NCI-H345 treated with DMSO at 0.1 percent for 48 hours (cell line): ENCODE measurements at regions not wholly inside any gene's neighbourhood (a gene's known extent, or its start where the extent isn't known, plus 50 kb on each side); places are given as distances from the start of the nearest gene placed in this dataset.

ENCODE experiments used
- DNase-seq: peaks from one replicate; lab custom pipeline; 2025; ENCODE audit not compliant: unreplicated experiment; lab: John Stamatoyannopoulos, UW

GRCh38 chr6:23403460-23403859, 722.6 kb upstream of the NRSN1 start:
- DNase-seq: no peak

- DNase-seq: no peak
Measured at GRCh38 chr6:23409531-23409930, 716.5 kb upstream of the NRSN1 start.

DNA sequence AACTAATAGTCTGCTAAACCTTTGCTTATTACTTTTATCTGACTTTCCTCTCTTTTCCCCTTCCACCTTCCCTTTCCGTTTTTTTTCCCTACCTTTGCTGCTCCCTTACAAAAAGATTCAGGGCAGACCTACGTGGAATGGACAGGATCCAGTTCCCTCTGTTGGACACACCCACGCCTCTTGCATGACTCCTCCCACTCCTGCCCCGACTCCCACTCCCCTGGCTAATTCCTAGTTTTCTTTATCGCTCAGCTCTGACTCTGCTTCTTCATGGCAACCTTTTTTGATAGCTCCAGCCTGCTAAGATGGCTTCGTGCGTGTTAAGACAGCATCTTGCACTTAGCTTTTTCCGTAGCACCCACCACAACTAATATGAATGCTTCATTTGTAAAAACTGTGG, 715.6 kb upstream of the NRSN1 start:
- no peak for DNase-seq

GRCh38 chr6:23412770-23413169, 713.2 kb upstream of the NRSN1 start:
- no peak for DNase-seq

GRCh38 chr6:23413327-23414050, 712.5 kb upstream of the NRSN1 start:
- DNase-seq: no peak

- DNase-seq: no peak
Measured at GRCh38 chr6:23414051-23414445, 712.0 kb upstream of the NRSN1 start.

GRCh38 chr6:23414922-23415321, 711.1 kb upstream of the NRSN1 start:
- no peak for DNase-seq

DNA sequence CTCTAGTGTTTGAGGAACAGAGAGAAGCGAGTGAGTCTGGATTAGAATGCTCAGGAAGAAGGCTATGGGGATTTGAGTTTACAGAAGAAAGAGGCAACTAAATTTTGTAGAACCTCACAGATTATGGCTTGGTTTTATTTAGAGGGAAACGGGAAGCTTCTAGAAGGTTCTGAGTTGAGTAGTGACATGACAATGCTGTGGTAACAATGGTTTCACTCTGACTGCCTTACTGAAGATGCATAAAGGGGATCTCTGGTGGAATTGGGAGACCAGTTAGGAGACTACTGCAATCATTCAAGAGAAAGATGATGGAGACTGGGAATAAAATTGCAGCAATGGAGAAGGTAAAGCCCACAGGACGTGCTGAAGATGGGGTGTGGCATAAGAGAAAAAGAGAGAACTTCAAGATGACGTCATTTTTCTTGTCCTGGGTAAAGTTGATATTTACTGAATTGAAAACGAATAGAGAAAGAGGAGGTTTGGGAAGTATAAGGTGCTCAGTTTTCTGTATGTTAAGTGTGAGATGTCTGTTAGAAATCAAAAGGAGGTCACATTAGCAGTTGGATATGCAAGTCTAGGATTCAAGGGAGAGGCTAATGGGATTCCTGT, 710.1 kb upstream of the NRSN1 start:
- DNase-seq: no peak

DNA sequence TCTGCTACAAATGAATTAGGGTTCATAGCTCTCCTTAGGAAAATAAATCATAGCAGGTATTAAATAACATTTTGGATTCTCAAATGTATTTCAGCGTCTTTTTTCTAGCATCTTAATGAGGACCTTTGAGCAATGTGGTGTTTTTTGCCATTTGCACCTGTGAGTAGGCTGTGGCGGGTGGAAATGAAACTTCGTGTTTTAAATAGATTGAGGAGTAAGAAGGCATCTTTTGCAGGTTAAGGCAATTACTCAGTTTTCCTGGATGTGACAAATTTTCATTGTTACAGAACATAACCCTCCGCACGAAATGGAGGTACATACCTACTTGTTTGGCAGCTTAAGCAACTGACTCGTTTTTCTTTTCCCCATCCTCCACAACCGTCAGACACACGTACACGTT, 708.9 kb upstream of the NRSN1 start:
- DNase-seq: no peak

DNA sequence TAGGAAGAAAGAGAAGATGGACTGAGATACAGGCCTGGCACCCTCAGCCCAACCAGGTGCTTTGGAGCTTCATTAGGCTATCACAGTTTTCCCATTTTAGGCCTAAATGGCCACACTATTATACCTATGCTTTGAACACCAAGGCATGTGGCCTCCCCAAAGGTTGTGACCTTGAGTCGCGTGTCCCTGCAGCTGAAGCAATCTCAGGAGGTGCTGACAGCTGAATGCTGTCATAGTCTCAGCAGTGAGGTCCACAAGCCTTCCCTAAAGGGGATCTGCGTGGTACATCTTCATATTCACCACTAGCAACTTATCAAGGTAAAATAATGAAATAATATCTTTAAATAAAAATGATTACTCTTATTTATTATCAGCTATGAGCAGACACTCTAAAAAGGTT, 707.9 kb upstream of the NRSN1 start:
- no peak for DNase-seq

DNA sequence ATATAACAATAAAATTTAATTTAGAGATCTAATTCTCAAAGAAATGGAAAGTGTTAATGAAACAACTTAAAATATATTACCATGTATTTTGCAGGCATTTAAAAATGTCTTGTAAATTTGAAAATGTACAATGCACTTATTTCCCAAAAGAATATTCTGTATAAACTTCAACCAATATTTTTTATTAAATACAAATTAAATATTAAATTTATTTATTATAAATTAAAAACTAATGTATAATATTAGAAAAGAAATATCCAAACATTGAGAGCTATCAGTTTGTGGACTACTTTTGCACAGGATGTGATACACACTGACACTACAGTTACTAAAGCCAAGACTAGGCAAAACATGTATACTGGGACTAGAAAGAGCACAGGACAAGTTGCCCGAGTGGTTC, 707.0 kb upstream of the NRSN1 start:
- DNase-seq: no peak

- DNase-seq: no peak
Measured at GRCh38 chr6:23420659-23421350, 705.2 kb upstream of the NRSN1 start.

DNA sequence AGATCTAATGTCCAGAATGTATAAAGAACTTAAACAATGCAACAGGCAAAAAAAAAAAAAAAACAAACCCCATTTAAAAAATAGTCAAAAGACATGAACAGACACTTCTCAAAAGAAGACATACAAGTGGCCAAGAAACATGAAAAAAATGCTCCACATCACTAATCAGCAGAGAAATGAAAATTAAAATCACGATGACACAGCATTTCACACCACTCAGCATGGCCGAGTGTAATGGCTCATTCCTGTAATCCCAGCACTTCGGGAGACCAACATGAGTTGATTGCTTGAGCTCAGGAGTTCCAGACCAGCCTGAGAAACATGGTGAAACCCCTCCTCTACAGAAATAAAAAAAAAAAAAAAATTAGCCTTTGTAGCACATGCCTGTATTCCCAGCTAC, 701.4 kb upstream of the NRSN1 start:
- DNase-seq: no peak

GRCh38 chr6:23435126-23435525, 690.9 kb upstream of the NRSN1 start:
- no peak for DNase-seq

- DNase-seq: no peak
Measured at GRCh38 chr6:23435798-23436197, 690.2 kb upstream of the NRSN1 start.

GRCh38 chr6:23441808-23442461, 684.1 kb upstream of the NRSN1 start:
- DNase-seq: no peak

DNA sequence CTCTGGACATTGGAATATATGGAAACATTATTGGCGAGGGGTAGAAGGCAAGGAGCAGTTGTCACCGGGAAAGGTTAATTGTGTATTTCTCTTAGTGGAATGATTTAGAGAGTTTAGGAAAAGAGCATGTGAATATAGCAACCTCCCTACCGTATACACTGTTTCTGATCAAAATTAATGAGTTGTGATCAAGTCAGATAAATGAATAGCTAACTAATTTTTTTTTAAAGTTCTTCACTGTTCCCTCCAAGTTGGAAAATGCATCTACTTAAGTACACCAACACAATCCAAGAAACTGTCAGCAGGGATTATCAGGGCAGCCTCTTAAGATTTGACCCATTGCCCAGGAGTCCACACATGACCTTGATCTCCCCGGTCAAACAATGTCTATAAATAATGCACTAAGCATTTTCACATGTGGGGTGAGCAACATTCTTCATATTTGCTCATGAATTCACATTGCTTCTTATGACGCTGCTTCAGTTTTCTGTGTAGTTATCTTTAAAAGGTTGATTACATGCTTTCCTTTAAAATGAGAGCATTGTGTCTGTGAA, 680.8 kb upstream of the NRSN1 start:
- no peak for DNase-seq

- DNase-seq: peak; percentile 47
Measured at GRCh38 chr6:23446469-23446967, 679.5 kb upstream of the NRSN1 start.

DNA sequence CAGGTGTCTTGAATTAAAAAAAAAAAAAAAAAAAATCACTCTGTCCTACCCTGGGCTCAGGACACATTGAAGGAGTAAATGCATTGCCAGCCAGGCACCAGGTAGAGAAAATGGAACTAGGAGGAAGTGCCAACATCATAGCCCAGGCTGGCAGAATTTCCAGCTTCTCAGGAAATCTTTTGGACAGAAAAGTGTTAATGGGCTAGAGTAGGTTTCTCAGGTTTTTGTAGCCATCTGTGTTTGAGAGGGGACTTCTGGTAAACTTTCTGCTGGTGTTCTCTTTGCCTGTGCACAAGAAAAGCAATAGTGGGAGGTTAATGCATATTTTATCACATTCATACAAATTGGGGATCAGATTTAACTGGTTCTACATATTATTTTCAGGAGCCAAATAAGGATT, 678.3 kb upstream of the NRSN1 start:
- DNase-seq: no peak

- DNase-seq: no peak
Measured at GRCh38 chr6:23448281-23448680, 677.7 kb upstream of the NRSN1 start.
